Spleen (tissue), 7 donors: ENCODE measurements at regions not wholly inside any gene's neighbourhood (a gene's known extent, or its start where the extent isn't known, plus 50 kb on each side); places are given as distances from the start of the nearest gene placed in this dataset.

Experiments used
- POLR2A ChIP-seq, 3 donors: fragments of 450-650 bp; IDR thresholded peaks; one replicate each; pipeline ENCODE4 v1.5.1; 2017; ENCODE audit warnings: antibody characterized with exemption in 3 of 3, mild to moderate bottlenecking in 1 of 3
- TF ChIP-seq, protein P1 (sequence below), 11 experiments: fragments of 200-600 bp in 7 of 11; fragments of 450-650 bp in 4 of 11; sonication (generic) in 4 of 11; IDR thresholded peaks in 8 of 11; conservative IDR thresholded peaks in 3 of 11; 1 replicate in 7 of 11; 2 replicates in 4 of 11; pipeline versions ENCODE4 v1.4.0 to v1.8.0; 2016 to 2021; ENCODE audit warnings: antibody characterized with exemption in 11 of 11, inconsistent platforms in 4 of 11, mild to moderate bottlenecking in 1 of 11
- donor health status: DM: no; HTN: no; CAD: no; lungs with moderate emphysema.
- donor health status: DM: no; HTN: no; CAD: no.
- donor health status: DM: no; HTN: no; CAD: no.

DNA sequence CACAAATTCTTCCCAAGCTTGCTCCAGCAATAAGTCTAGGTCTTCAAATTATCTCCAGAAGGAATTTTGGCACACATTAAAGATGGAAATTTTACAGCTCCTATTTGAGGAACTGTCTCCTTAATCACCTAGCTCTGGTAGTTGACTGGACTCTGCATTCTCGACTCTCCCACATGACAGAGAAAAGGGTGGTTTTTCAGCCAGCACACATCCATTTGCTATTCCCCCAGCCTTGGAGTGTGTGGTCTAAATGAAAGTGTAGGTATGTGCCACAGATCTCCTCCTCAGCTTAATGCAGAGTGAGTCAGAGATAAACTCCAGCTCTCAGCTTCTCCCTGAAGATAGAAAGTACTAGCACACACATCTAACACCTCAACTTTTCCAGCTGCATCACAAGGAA, 62.2 kb upstream of the ALCAM start:
- TF ChIP-seq, protein P1, sequence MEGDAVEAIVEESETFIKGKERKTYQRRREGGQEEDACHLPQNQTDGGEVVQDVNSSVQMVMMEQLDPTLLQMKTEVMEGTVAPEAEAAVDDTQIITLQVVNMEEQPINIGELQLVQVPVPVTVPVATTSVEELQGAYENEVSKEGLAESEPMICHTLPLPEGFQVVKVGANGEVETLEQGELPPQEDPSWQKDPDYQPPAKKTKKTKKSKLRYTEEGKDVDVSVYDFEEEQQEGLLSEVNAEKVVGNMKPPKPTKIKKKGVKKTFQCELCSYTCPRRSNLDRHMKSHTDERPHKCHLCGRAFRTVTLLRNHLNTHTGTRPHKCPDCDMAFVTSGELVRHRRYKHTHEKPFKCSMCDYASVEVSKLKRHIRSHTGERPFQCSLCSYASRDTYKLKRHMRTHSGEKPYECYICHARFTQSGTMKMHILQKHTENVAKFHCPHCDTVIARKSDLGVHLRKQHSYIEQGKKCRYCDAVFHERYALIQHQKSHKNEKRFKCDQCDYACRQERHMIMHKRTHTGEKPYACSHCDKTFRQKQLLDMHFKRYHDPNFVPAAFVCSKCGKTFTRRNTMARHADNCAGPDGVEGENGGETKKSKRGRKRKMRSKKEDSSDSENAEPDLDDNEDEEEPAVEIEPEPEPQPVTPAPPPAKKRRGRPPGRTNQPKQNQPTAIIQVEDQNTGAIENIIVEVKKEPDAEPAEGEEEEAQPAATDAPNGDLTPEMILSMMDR (IDR thresholded peaks at IDR 0.05 in 8 of 11, conservative IDR thresholded peaks at IDR 0.05 in 3 of 11) = no peak
- no peak for TF ChIP-seq POLR2A (IDR thresholded peaks at IDR 0.05)
